ENCODE measurements at regions not wholly inside any gene's neighbourhood (a gene's known extent, or its start where the extent isn't known, plus 50 kb on each side); places are given as distances from the start of the nearest gene placed in this dataset.

DNA sequence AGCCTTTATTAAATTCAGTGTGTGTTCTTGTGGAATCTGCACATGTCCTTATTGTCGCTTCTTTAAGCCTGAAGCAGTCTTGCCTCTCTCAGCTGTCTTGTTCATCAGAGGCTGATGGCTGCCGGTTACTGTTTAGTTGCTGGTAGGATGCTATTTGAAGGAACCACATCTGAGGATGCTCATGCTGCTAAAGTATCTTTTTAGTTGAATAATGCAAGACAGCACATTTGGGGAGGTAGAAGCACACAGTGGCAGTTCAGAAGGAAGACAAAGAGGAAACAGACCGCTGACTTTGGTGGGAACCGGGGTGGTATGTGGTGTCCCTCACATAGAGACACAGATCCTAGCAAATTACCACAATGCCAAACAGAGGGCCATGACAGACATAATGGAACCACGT, 144.2 kb upstream of the HDDC2 start:
- H3K4me3 ChIP-seq (ENCODE audit: extremely low read depth in 1 of 4, insufficient read depth in 2 of 4, low read depth in 3 of 4, low read length in 4 of 4) = no peak overlapping the region
- H2AK5ac ChIP-seq (ENCODE audit: low read depth, low read length) = no peak overlapping the region
- H4K91ac ChIP-seq (replicated peaks; ENCODE audit: insufficient read length, low read length) = no peak overlapping the region
- H2BK12ac ChIP-seq (ENCODE audit: low read depth, low read length) = no peak overlapping the region
- H2BK5ac ChIP-seq (ENCODE audit: low read depth, low read length) = no peak overlapping the region
- H3K23me2 ChIP-seq (ENCODE audit: low read depth, low read length) = no peaks in the 10 kb centered on the region
- H2BK120ac ChIP-seq (replicated peaks; ENCODE audit: low read depth, low read length) = no peak overlapping the region
- no peak overlapping the region for H4K5ac ChIP-seq (ENCODE audit: insufficient read length, low read depth, low read length)
- H3K56ac ChIP-seq (replicated peaks; ENCODE audit: insufficient read length, low read depth, low read length) = no peak overlapping the region
- no peak overlapping the region for H3K14ac ChIP-seq (ENCODE audit: insufficient read length)
- no peak overlapping the region for H3K23ac ChIP-seq (ENCODE audit: insufficient read length)
- H3K4me2 ChIP-seq (ENCODE audit: insufficient read depth in 1 of 2, low read depth in 2 of 2, low read length in 2 of 2) = no peak overlapping the region
- no peak overlapping the region for H2BK15ac ChIP-seq (ENCODE audit: low read length)
- H3K9ac ChIP-seq (replicated peaks in 1 of 4; ENCODE audit: extremely low read depth in 1 of 4, low read depth in 3 of 4, low read length in 3 of 4) = no peak overlapping the region
- ChIA-PET CTCF (ENCODE audit: partially characterized antibody) (interaction anchor here (0.9 to 1.6 kb wide), 2 partner anchors 19 to 136 kb away, joined by 3 to 4 read pairs; no protein-coding TSS in a partner anchor), POLR2A (ENCODE audit: partially characterized antibody) (no interaction called here)
- WGBS, 2 experiments (ENCODE audit: extremely low coverage in 1 of 2, insufficient coverage in 1 of 2, insufficient read length in 1 of 2, insufficient replicate concordance in 2 of 2, low coverage in 1 of 2, low lambda C conversion rate in 2 of 2, missing lambda C conversion rate in 1 of 2) = 95% methylated on average over 5 of the region's 5 CpGs; no CpG with 5 or more reads in 1 of the 2 experiments
- no peak overlapping the region for H3K27ac ChIP-seq (ENCODE audit: low read depth, low read length)
- H3K9me3 ChIP-seq (ENCODE audit: insufficient read depth in 2 of 2, low read depth in 1 of 2, low read length in 1 of 2) = no peaks in the 10 kb centered on the region
- no peak overlapping the region for H2BK20ac ChIP-seq (ENCODE audit: low read length)
- H3K79me2 ChIP-seq (ENCODE audit: control insufficient read depth in 1 of 2, insufficient read depth in 2 of 2, low read length in 2 of 2) = no peaks in the 10 kb centered on the region
- FAIRE-seq = no peak
- H3K27me3 ChIP-seq (replicated peaks in 1 of 4; ENCODE audit: control insufficient read depth in 3 of 4, extremely low read depth in 1 of 4, insufficient read depth in 3 of 4, low read length in 3 of 4) = no peaks in the 10 kb centered on the region; a peak in 1 of 7 replicates
- no peak for DNase-seq (ENCODE audit: low read depth in 1 of 2, low spot score in 2 of 2)
- H3K4ac ChIP-seq (replicated peaks; ENCODE audit: insufficient read length, low read depth, low read length) = no peak overlapping the region
- H3K36me3 ChIP-seq (ENCODE audit: control insufficient read depth in 2 of 4, insufficient read depth in 4 of 4, low read length in 3 of 4) = no peaks in the 10 kb centered on the region
- no peaks in the 10 kb centered on the region for H3K79me1 ChIP-seq (ENCODE audit: low read depth, low read length)
- no peak overlapping the region for H4K8ac ChIP-seq (ENCODE audit: extremely low read depth, insufficient read depth, low read length)
- H3K18ac ChIP-seq (ENCODE audit: extremely low read depth, low read length) = no peak overlapping the region
- no peaks in the 10 kb centered on the region for H4K20me1 ChIP-seq (replicated peaks in 1 of 2; ENCODE audit: control insufficient read depth in 1 of 2, insufficient read depth in 2 of 2, low read length in 2 of 2)
- TF ChIP-seq ATF2 (IDR thresholded peaks at IDR 0.05; ENCODE audit: low read length) (no peak), ZNF274 (IDR thresholded peaks at IDR 0.05; ENCODE audit: borderline replicate concordance, extremely low read depth, low read length) (no peak), TCF12 (IDR thresholded peaks at IDR 0.05; ENCODE audit: low read depth, low read length) (no peak), TAF1 (IDR thresholded peaks at IDR 0.05; ENCODE audit: low read depth, low read length) (no peak), KDM1A (IDR thresholded peaks at IDR 0.05; ENCODE audit: borderline replicate concordance, low read length) (no peak), SIN3A (conservative IDR thresholded peaks at IDR 0.05 in 1 of 2, IDR thresholded peaks at IDR 0.05 in 1 of 2; ENCODE audit: low read depth in 1 of 2, low read length in 2 of 2) (no peak), EP300 (IDR thresholded peaks at IDR 0.05; ENCODE audit: borderline replicate concordance in 1 of 2, low read depth in 2 of 2, low read length in 2 of 2) (no peak), TAF7 (optimal IDR thresholded peaks at IDR 0.05; ENCODE audit: borderline replicate concordance, low read depth, low read length) (no peak)
- H3K4me1 ChIP-seq (replicated peaks in 1 of 4; ENCODE audit: control insufficient read depth in 3 of 4, insufficient read depth in 4 of 4, low read length in 3 of 4) = peaks cover 0 to 3% (median 2%) of the 10 kb centered on the region in 4 experiments; a peak in 4 of 7 replicates
- no peak overlapping the region for H2AFZ ChIP-seq (ENCODE audit: low read length)

All from H1 (cell line).